Stomach (tissue), 8 donors: ENCODE measurements at regions not wholly inside any gene's neighbourhood (a gene's known extent, or its start where the extent isn't known, plus 50 kb on each side); places are given as distances from the start of the nearest gene placed in this dataset.
"Not testable (repeated sequence)": the region's sequence is repeated elsewhere in the genome, so short reads cannot be mapped to it uniquely, and the experiment has no call there.

Source experiments
- DNase-seq, 2 donors: peaks; one replicate each; pipeline versions ENCODE4 v3.0.0 to v3.0.0-alpha.2; 2013 to 2019
- H3K27ac ChIP-seq, 5 donors: fragments of 200-600 bp in 4 of 5; sonication (generic) in 4 of 5; one replicate each; pipeline ENCODE4 v1.5.1; 2013 to 2019; ENCODE audit warnings: mild to moderate bottlenecking in 1 of 5, moderate library complexity in 1 of 5
- H3K27me3 ChIP-seq, 3 donors: fragments of 200-600 bp; sonication (generic); one replicate each; pipeline ENCODE4 v1.5.1; 2017 to 2019; ENCODE audit warnings: mixed run types in 1 of 3
- H3K36me3 ChIP-seq, 4 donors: fragments of 200-600 bp; sonication (generic); 1 replicate in 3 of 4; 2 replicates in 1 of 4; pipeline ENCODE4 v1.5.1; 2016 to 2019
- H3K4me1 ChIP-seq, 4 donors: fragments of 200-600 bp; sonication (generic); one replicate each; pipeline ENCODE4 v1.5.1; 2016 to 2019
- H3K4me3 ChIP-seq, 4 donors: fragments of 200-600 bp; sonication (generic) in 3 of 4; one replicate each; pipeline ENCODE4 v1.5.1; 2016 to 2019; ENCODE audit warnings: mild to moderate bottlenecking in 1 of 4
- H3K9me3 ChIP-seq, 4 donors: fragments of 200-600 bp; sonication (generic); one replicate each; pipeline ENCODE4 v1.5.1; 2016 to 2019
- CTCF ChIP-seq, 7 experiments: fragments of 450-650 bp in 4 of 7; fragments of 200-600 bp in 3 of 7; sonication (generic) in 3 of 7; IDR thresholded peaks; one replicate each; pipeline ENCODE4 v1.5.1; 2016 to 2019; ENCODE audit warnings: antibody characterized with exemption in 7 of 7, control low read depth in 2 of 7, mild to moderate bottlenecking in 1 of 7
- EP300 ChIP-seq: sonication (generic); formaldehyde crosslinking; IDR thresholded peaks from one replicate; pipeline ENCODE4 v1.6.1; 2017; ENCODE audit warnings: antibody characterized with exemption
- POLR2A ChIP-seq, 4 donors: fragments of 450-650 bp; IDR thresholded peaks; one replicate each; pipeline ENCODE4 v1.6.1; 2016; ENCODE audit warnings: antibody characterized with exemption in 4 of 4, control low read depth in 2 of 4, mild to moderate bottlenecking in 1 of 4, moderate library complexity in 1 of 4
- POLR2AphosphoS5 ChIP-seq, 3 donors: sonication (generic); formaldehyde crosslinking; IDR thresholded peaks; one replicate each; pipeline ENCODE4 v1.6.1; 2016; ENCODE audit warnings: antibody characterized with exemption in 3 of 3
- WGBS, 5 donors: extraction: QIAGEN DNeasy Blood & Tissue Kit in 3 of 5; methylation state at CpG; one replicate each; pipeline versions ENCODE4 v1.1.5 to v1.1.7; 2013 to 2018; 5-methylcytosine and 5-hydroxymethylcytosine counted together
- intact Hi-C: fragments of 100-400 bp; cut with DNase I; formaldehyde crosslinking; loops from one replicate; pipeline ENCODE4 v1.15.1; 2023; ENCODE audit warnings: low total_unique reads
- donor health status: healthy with polysubstance abuse.
- donor health status: Bipolar disorder and iron deficiency.
- donor health status: healthy.

GRCh38 chr2:160614391-160614790 is 120.8 kb upstream of the RBMS1 start:
- H3K27me3 ChIP-seq = no peaks in the 10 kb centered on the region
- no peak for DNase-seq
- H3K9me3 ChIP-seq = peaks cover 0 to 9% (median 3%) of the 10 kb centered on the region in 4 donors
- H3K27ac ChIP-seq = no peak overlapping the region
- no peak overlapping the region for H3K4me3 ChIP-seq
- intact Hi-C loops = no loop called here
- TF ChIP-seq POLR2AphosphoS5 (IDR thresholded peaks at IDR 0.05) (no peak), POLR2A (IDR thresholded peaks at IDR 0.05) (no peak), EP300 (no peak), CTCF (IDR thresholded peaks at IDR 0.05) (no peak)
- no peaks in the 10 kb centered on the region for H3K36me3 ChIP-seq
- H3K4me1 ChIP-seq = no peaks in the 10 kb centered on the region

GRCh38 chr2:160615706-160616105 is 122.1 kb upstream of the RBMS1 start:
- H3K27ac ChIP-seq = no peak overlapping the region
- H3K36me3 ChIP-seq = no peaks in the 10 kb centered on the region
- DNase-seq = no peak
- no peaks in the 10 kb centered on the region for H3K27me3 ChIP-seq
- TF ChIP-seq POLR2AphosphoS5 (IDR thresholded peaks at IDR 0.05) = no peak
- TF ChIP-seq POLR2A (IDR thresholded peaks at IDR 0.05) = no peak
- no peak for TF ChIP-seq CTCF (IDR thresholded peaks at IDR 0.05)
- TF ChIP-seq EP300 = no peak
- no peaks in the 10 kb centered on the region for H3K4me1 ChIP-seq
- no peak overlapping the region for H3K4me3 ChIP-seq
- WGBS, 5 donors = 77 to 90% (median 84%) methylated on average over 2 of the region's 2 CpGs
- H3K9me3 ChIP-seq = peaks cover 0 to 9% (median 3%) of the 10 kb centered on the region in 4 donors
- intact Hi-C loops = no loop called here

GRCh38 chr2:160616149-160616548 is 122.5 kb upstream of the RBMS1 start:
- TF ChIP-seq EP300 (no peak), CTCF (IDR thresholded peaks at IDR 0.05) (no peak)
- WGBS, 5 donors = 88 to 94% (median 92%) methylated on average over 2 of the region's 2 CpGs
- H3K27me3 ChIP-seq = no peaks in the 10 kb centered on the region
- no peak overlapping the region for H3K27ac ChIP-seq
- H3K36me3 ChIP-seq = no peaks in the 10 kb centered on the region
- H3K4me3 ChIP-seq = no peak overlapping the region
- intact Hi-C loops = no loop called here
- no peaks in the 10 kb centered on the region for H3K4me1 ChIP-seq
- H3K9me3 ChIP-seq = peaks cover 0 to 9% (median 3%) of the 10 kb centered on the region in 4 donors
- DNase-seq = no peak

- no peaks in the 10 kb centered on the region for H3K27me3 ChIP-seq
- H3K27ac ChIP-seq = no peak overlapping the region
- no peak overlapping the region for H3K4me3 ChIP-seq
- H3K9me3 ChIP-seq = no peaks in the 10 kb centered on the region
- no peaks in the 10 kb centered on the region for H3K4me1 ChIP-seq
- TF ChIP-seq POLR2AphosphoS5 (IDR thresholded peaks at IDR 0.05) = no peak
- no peak for TF ChIP-seq CTCF (IDR thresholded peaks at IDR 0.05)
- TF ChIP-seq EP300 = no peak
- WGBS, 5 donors = 80 to 98% (median 96%) methylated on average over 1 of the region's 1 CpG
- intact Hi-C loops = no loop called here
- DNase-seq = no peak
- no peaks in the 10 kb centered on the region for H3K36me3 ChIP-seq
These were observed 128.1 kb upstream of the RBMS1 start for GRCh38 chr2:160621748-160622147.

- peaks cover 0 to 10% (median 2%) of the 10 kb centered on the region in 4 donors for H3K4me1 ChIP-seq
- H3K4me3 ChIP-seq, intact Hi-C loops, H3K27me3 ChIP-seq, H3K36me3 ChIP-seq, H3K27ac ChIP-seq, H3K9me3 ChIP-seq, DNase-seq: not testable (repeated sequence)
- WGBS, 5 donors = 81 to 86% (median 84%) methylated on average over 13 of the region's 13 CpGs
These were observed 134.5 kb upstream of the RBMS1 start for GRCh38 chr2:160628020-160628637.
